SK-N-SH treated with all-trans-retinoic acid at 6 μM for 48 hours (cell line): ENCODE measurements at regions not wholly inside any gene's neighbourhood (a gene's known extent, or its start where the extent isn't known, plus 50 kb on each side); places are given as distances from the start of the nearest gene placed in this dataset.
A peak's percentile ranks its signal among the peaks of the same experiment; 100 is the strongest.

Experiments
- ARNTL ChIP-seq: fragments of 450-650 bp; formaldehyde crosslinking; IDR thresholded peaks from 2 replicates; pipeline ENCODE4 v1.5.0; 2020; ENCODE audit warnings: low read depth, mild to moderate bottlenecking, moderate library complexity, borderline replicate concordance
- BACH2 ChIP-seq: fragments of 250-450 bp; sonication (Bioruptor Pico); IDR thresholded peaks from 2 replicates; pipeline ENCODE4 v1.9.0; 2021; ENCODE audit warnings: mild to moderate bottlenecking, borderline replicate concordance
- CSRNP3 ChIP-seq: fragments of 250-450 bp; sonication (Bioruptor Pico); IDR thresholded peaks from 2 replicates; pipeline ENCODE4 v1.5.1; 2021; ENCODE audit warnings: mild to moderate bottlenecking, moderate library complexity
- RARB ChIP-seq: fragments of 250-450 bp; sonication (Bioruptor Pico); IDR thresholded peaks from 2 replicates; pipeline ENCODE4 v1.8.0; 2021; ENCODE audit warnings: mild to moderate bottlenecking, moderate library complexity
- ZFP3 ChIP-seq: fragments of 250-450 bp; sonication (Bioruptor Pico); IDR thresholded peaks from 2 replicates; pipeline ENCODE4 v1.5.0; 2020; ENCODE audit warnings: mild to moderate bottlenecking, moderate library complexity
- TF ChIP-seq, protein P1 (sequence below): fragments of 250-450 bp; sonication (Bioruptor Pico); IDR thresholded peaks from 2 replicates; pipeline ENCODE4 v1.8.0; 2020; ENCODE audit warnings: mild to moderate bottlenecking, moderate library complexity, borderline replicate concordance
- TF ChIP-seq, protein P2 (sequence below): fragments of 250-450 bp; sonication (Bioruptor Pico); IDR thresholded peaks from 2 replicates; pipeline ENCODE4 v1.8.0; 2021; ENCODE audit warnings: low read depth, mild to moderate bottlenecking, moderate library complexity, borderline replicate concordance

DNA sequence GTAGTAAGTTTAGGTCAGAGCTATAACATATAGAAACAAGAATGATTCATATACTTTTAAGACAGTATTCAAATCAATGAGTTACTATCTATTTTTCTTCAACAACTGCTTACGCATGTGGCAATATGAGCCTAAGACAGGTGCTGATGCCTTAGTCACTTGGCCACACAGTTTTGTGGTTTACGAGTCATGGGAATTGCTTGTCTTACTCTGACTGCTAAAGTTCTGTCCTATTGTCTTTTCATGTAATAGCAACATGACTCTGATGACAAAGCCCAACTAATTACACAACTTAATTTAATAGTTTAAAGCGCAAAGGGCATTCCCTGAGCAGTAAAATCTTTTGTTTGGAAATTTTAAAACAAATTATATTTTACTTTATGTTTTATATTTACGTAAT, 159.3 kb upstream of the CENPW start:
- TF ChIP-seq BACH2 (CRISPR knock-in tag) (no peak), CSRNP3 (no peak), ZFP3 (CRISPR knock-in tag) (no peak), RARB (CRISPR knock-in tag) (no peak), ARNTL (CRISPR knock-in tag) (no peak)
- TF ChIP-seq, protein P1, sequence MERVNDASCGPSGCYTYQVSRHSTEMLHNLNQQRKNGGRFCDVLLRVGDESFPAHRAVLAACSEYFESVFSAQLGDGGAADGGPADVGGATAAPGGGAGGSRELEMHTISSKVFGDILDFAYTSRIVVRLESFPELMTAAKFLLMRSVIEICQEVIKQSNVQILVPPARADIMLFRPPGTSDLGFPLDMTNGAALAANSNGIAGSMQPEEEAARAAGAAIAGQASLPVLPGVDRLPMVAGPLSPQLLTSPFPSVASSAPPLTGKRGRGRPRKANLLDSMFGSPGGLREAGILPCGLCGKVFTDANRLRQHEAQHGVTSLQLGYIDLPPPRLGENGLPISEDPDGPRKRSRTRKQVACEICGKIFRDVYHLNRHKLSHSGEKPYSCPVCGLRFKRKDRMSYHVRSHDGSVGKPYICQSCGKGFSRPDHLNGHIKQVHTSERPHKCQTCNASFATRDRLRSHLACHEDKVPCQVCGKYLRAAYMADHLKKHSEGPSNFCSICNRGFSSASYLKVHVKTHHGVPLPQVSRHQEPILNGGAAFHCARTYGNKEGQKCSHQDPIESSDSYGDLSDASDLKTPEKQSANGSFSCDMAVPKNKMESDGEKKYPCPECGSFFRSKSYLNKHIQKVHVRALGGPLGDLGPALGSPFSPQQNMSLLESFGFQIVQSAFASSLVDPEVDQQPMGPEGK (CRISPR knock-in tag): 0 out of 2 replicates have a peak, but pooled peaks have one; percentile 37
- TF ChIP-seq, protein P2, sequence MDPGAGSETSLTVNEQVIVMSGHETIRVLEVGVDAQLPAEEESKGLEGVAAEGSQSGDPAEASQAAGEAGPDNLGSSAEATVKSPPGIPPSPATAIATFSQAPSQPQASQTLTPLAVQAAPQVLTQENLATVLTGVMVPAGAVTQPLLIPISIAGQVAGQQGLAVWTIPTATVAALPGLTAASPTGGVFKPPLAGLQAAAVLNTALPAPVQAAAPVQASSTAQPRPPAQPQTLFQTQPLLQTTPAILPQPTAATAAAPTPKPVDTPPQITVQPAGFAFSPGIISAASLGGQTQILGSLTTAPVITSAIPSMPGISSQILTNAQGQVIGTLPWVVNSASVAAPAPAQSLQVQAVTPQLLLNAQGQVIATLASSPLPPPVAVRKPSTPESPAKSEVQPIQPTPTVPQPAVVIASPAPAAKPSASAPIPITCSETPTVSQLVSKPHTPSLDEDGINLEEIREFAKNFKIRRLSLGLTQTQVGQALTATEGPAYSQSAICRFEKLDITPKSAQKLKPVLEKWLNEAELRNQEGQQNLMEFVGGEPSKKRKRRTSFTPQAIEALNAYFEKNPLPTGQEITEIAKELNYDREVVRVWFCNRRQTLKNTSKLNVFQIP: no peak
